ENCODE measurements at regions not wholly inside any gene's neighbourhood (a gene's known extent, or its start where the extent isn't known, plus 50 kb on each side); places are given as distances from the start of the nearest gene placed in this dataset.

DNA sequence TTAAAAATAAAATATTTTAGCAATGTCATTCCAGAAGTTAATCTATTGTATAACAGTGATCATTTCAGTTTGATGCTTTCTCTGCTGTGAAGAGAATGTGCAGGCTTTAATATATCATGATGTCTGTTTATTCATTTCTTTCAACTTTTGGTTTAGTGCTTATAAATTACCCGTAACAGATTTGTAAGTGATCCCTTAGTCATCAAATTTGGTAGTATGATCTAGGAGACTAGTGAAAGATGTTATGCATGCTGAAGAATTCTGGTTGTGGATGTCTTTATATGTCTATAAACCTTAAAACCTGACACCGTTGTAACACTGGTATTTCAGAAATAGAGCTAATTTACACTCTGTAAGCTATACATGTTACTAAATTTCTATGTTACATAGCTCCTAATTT, 260.4 kb downstream of the CPS1 start:
- no peak for ATAC-seq
- no peak for TF ChIP-seq CTCF (IDR thresholded peaks at IDR 0.05)
- no peak overlapping the region for H3K4me3 ChIP-seq
- H3K9me3 ChIP-seq, result peaks cover 0 to 22% (median 0%) of the 10 kb centered on the region in 11 donors
- DNase-seq, result no peak
- intact Hi-C loops (cut with DNase I), result no loop called here
- H3K27ac ChIP-seq, result no peak overlapping the region
- H3K36me3 ChIP-seq, result no peaks in the 10 kb centered on the region
- H3K27me3 ChIP-seq, result no peaks in the 10 kb centered on the region
- WGBS, 2 donors, result 89 to 93% methylated on average over 2 of the region's 2 CpGs
- H3K4me1 ChIP-seq, result no peaks in the 10 kb centered on the region

DNA sequence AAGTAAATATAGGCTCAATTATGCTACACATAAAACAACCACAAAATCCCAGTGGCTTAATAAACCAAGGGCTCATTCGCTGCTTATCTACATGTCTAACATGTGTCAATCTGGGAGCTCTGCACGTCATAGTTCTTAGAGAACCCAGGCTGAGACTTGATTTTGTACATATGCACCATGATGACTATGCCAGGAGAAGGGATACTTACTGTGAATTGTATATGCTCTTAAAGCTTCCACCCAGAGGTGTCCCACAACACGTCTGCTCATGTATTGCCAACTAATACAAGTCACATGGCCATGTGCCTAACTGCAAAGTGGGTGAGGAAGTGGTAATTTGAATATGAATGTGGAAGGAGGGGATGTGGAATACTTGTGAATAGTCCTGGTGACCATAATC, 262.1 kb downstream of the CPS1 start:
- DNase-seq, result no peak
- Histone ChIP-seq H3K27ac (no peak overlapping the region), H3K4me1 (no peaks in the 10 kb centered on the region), H3K4me3 (no peak overlapping the region), H3K9me3 (peaks cover 0 to 22% (median 0%) of the 10 kb centered on the region in 11 donors), H3K27me3 (no peaks in the 10 kb centered on the region), H3K36me3 (no peaks in the 10 kb centered on the region)
- ATAC-seq, result no peak
- intact Hi-C loops (cut with DNase I), result no loop called here
- WGBS, 2 donors, result 75 to 76% methylated on average over 3 of the region's 3 CpGs
- TF ChIP-seq CTCF (IDR thresholded peaks at IDR 0.05), result no peak

GRCh38 chr2:210833403-210833802, 277.0 kb downstream of the CPS1 start:
- H3K27me3 ChIP-seq, result no peaks in the 10 kb centered on the region
- H3K9me3 ChIP-seq, result peaks cover 0 to 10% (median 0%) of the 10 kb centered on the region in 11 donors
- H3K4me3 ChIP-seq, result no peak overlapping the region
- H3K4me1 ChIP-seq, result no peaks in the 10 kb centered on the region
- DNase-seq (no peak), ATAC-seq (no peak)
- no peak for TF ChIP-seq CTCF (IDR thresholded peaks at IDR 0.05)
- H3K36me3 ChIP-seq, result no peaks in the 10 kb centered on the region
- intact Hi-C loops (cut with DNase I), result no loop called here
- no peak overlapping the region for H3K27ac ChIP-seq

- ATAC-seq (no peak), DNase-seq (no peak)
- Histone ChIP-seq H3K27ac (no peak overlapping the region), H3K27me3 (no peaks in the 10 kb centered on the region), H3K9me3 (no peaks in the 10 kb centered on the region), H3K4me3 (no peak overlapping the region), H3K36me3 (no peaks in the 10 kb centered on the region), H3K4me1 (no peaks in the 10 kb centered on the region)
- intact Hi-C loops (cut with DNase I), result no loop called here
- 78 to 90% methylated on average over 4 of the region's 4 CpGs for whole genome bisulfite sequencing, 2 donors
- TF ChIP-seq CTCF (IDR thresholded peaks at IDR 0.05), result no peak
Measured at GRCh38 chr2:210839034-210839433, 282.6 kb downstream of the CPS1 start.

DNA sequence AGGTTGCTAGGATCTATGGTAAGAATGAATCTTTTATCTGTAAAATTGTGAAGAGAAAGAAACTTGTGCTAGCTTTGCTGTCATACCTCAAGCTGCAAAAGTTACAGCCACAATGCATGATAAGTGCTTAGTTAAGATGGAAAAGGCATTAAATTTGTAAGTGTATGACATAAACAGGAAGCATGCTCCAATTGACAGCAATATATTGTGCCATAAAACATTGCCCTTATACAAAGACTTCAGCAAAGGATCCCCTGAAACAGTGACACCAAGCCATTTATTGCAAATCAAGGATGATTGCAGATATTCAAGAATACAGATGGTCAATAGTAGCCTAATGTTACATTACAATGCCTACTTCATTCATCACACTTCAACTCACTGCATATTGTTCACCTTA, 283.1 kb downstream of the CPS1 start:
- no peaks in the 10 kb centered on the region for H3K9me3 ChIP-seq
- intact Hi-C loops (cut with DNase I), result no loop called here
- no peak for ATAC-seq
- no peaks in the 10 kb centered on the region for H3K36me3 ChIP-seq
- TF ChIP-seq CTCF (IDR thresholded peaks at IDR 0.05), result no peak
- H3K27me3 ChIP-seq, result no peaks in the 10 kb centered on the region
- DNase-seq, result no peak
- no peak overlapping the region for H3K4me3 ChIP-seq
- H3K4me1 ChIP-seq, result no peaks in the 10 kb centered on the region
- H3K27ac ChIP-seq, result no peak overlapping the region
